ENCODE measurements at regions not wholly inside any gene's neighbourhood (a gene's known extent, or its start where the extent isn't known, plus 50 kb on each side); places are given as distances from the start of the nearest gene placed in this dataset.
"Not testable (repeated sequence)": the region's sequence is repeated elsewhere in the genome, so short reads cannot be mapped to it uniquely, and the experiment has no call there.

DNA sequence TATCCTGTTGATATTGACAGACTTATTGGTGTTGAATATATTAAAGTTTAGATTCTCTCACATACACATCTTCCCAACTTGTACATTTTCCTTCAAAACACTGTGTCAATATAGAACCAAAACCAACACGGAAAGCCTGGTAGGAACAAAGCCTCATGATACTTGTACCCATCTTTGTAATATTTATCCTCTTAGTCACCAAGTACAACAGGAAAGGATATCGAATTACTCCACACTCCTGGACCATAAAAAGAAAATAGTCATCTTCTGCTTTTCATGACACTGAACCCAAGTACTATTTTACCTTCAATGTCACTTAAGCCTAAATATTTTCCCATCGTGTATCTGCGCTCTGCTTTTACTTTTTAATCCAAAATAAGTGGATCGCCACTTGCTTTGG lies 702.9 kb upstream of the PCDH9 start:
- no peak for ATAC-seq
- no peak for DNase-seq

DNA sequence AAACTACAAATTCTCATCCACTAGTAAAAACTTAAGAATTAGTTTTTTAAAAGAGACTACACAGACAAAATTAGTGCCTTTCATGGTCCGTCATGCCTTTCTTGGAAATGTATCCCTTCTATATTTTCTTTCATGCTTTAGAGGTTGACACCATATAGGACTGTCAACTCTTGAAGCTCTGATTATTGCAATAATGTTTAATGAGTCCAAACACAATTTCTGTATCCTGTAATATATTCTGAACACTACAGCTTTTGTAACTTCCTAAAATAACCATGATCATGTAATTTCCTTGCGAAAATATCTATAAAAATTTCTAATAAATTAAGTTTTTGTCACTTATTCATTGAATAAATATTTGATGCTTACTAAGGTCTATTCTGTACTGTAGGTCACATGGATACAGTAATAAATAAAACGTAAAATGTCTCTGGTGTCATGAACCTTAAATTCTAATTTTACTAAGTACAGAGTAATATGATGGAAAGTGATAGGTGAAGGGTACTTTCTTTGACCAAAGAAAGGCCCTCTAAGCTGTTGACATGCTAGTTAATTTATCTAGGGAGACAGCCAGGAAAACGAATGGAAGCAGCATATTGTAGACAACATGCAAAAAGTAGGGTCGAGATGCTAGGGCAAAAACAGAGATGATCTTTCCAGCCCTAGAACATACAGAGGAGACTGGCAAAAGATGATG lies 687.3 kb upstream of the PCDH9 start:
- ATAC-seq (no peak), DNase-seq (no peak)

DNA sequence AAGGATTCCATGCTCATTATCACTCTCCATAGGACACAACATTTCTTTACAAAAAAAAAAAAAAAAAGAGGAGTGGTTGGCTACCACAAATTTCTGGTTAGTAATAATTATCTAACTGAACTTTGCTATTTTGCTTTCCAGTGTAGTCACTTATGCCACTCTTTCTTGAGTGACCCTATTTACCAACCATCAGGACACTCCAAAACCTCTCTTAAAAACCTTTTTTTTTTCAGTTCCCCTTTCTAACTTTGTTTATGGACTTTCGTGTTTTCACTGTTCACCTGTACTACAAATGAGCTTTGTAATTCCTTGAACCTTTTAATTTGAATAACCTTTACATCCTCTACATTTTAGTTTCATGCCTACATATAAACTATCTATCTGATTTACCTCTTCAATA lies 686.5 kb upstream of the PCDH9 start:
- DNase-seq (no peak), ATAC-seq (no peak)

DNA sequence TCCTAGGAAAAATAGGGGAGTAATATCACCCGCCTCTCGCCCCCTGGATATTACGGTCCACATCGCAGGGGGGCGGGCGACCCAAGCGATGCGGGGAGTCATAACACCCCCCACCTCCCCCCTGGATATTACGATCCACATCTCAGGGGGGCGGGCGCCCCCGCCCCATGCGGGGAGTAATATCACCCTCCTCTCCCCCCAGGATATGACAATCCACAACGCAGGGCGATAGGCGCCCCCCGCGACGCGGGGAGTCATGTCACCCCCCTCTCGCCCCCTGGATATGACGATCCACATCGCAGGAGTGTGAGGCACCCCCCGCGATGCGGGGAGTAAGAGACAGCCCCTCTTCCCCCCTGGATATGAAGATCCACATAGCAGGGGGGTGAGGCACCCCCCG lies 684.4 kb upstream of the PCDH9 start:
- no peak for DNase-seq
- no peak for ATAC-seq

DNA sequence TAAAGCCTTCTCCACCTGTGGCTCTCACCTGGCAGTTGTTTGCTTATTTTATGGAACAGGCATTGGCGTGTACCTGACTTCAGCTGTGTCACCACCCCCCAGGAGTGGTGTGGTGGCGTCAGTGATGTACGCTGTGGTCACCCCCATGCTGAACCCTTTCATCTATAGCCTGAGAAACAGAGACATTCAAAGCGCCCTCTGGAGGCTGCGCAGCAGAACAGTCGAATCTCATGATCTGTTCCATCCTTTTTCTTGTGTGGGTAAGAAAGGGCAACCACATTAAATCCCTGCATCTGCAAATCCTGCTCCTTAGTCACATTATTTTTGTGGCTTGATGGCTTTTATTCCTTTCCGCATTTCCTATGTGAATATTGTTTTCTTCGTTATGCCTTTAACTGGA lies 672.8 kb upstream of the PCDH9 start:
- not testable (repeated sequence) for ATAC-seq

DNA sequence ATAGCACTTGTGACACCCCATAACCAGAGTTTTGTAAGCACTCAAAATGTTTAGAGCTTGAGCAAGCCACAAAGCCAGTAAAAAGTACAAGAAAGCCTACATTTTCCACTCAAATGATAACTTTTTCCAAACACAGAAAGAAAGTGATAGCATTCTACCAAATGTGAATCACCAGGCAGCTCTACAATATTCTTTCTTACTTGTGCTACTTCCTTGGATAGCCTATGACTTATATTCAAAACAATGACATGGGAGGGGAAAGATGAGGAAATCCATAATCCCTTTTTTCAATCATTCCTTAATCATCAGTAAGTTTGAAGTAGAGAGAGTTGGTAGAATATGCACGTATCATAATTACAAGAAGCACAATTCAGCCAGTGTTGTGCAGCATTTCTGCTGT lies 650.8 kb upstream of the PCDH9 start:
- no peak for ATAC-seq
- DNase-seq, result no peak

More for the DNA sequence above, 672.8 kb upstream of the PCDH9 start:
- DNase-seq, result not testable (repeated sequence)

DNA sequence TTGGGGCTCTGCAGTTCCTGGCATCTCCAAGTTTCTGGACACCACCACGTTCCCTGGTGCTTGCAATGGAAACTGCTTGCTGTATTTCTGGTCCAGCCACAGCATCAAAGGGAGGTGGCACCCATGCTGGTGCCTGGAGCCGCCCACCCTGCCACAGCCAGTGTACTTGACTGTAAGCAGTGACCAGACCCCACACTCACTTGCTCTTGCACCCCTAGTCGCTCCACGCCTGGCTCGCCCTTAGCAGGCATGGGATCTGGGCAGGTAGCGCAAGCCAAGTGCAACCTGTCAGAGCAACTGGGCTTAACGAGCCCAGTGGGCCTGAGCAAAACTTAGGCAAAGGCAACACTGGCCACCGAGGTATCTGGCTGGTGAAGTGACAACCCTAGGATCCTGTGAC lies 648.2 kb upstream of the PCDH9 start:
- ATAC-seq, result no peak
- DNase-seq, result no peak

DNA sequence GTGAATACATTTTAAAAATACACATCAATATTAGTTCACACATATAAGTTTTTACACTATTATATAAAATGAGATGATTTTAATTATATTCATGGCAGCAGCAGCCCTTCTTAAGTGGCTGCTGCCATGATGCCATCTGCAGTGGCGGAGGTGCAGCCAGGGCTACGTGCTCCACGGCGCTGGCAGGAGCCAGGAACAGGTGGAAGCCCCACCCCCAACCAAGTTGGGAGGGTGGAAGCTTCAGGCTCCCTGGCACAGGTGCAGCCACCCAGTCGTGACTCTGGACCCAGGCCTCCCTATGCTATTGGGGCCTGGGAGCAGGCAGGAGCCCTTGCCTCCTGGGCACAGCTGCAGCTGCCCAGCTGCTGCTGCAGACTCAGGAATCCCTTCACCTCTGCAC lies 646.9 kb upstream of the PCDH9 start:
- DNase-seq (no peak), ATAC-seq (no peak)

DNA sequence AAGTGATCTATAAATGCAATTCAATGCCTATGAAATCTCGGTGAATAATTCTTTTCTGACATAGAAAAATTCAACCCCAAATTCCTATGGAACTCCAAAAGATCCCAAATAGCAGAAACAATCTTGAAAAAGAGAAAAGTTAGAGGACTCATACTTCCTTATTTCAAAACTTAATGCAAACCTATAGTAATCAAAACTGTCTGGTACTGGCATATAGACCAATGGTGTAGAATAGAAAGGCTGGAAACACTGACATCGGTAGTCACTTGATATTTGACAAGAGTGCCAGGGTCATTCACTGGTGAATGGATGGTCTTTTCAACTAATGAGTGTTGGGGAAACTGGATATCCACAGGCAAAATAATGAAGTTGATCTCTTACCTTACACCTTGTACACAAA lies 637.1 kb upstream of the PCDH9 start:
- no peak for ATAC-seq

DNA sequence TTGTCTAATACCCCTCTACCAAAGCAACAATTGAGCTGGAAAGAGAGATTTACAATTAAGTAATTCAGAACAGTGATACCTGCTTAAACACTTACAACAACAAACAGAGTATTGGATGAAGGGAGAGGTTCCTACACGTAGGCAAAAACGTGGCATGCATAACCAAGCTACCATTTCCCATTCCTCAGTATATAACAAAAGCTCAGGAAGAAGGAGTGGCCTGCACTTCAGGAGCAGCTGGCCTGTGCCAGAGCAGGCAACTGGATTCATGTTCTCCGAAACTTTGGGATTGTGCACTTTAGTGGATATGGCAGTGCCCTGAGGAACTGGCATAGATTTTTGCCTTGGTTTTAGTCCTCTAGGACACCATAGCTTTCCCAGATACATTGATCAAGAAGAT lies 630.2 kb upstream of the PCDH9 start:
- DNase-seq (no peak), ATAC-seq (no peak)

More for the DNA sequence above, 637.1 kb upstream of the PCDH9 start:
- no peak for DNase-seq

DNA sequence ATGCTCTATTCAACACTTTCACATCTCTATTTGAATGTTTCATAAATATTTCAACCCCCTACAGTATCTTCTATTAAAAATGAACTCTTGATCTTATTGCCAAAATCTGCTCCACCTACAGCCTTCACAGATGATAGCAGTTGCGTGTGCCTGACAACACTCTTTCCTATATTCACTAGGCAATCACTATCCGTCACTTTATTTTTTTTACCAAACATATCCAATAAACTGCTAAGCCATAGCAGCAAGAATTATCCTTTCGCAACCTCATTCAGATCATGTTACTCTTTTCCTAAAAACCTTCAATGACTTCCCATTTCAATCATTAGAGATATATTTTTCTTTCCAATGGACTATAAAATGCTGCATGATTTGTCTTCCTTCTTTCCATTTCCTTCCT lies 629.8 kb upstream of the PCDH9 start:
- no peak for DNase-seq
- ATAC-seq, result no peak

DNA sequence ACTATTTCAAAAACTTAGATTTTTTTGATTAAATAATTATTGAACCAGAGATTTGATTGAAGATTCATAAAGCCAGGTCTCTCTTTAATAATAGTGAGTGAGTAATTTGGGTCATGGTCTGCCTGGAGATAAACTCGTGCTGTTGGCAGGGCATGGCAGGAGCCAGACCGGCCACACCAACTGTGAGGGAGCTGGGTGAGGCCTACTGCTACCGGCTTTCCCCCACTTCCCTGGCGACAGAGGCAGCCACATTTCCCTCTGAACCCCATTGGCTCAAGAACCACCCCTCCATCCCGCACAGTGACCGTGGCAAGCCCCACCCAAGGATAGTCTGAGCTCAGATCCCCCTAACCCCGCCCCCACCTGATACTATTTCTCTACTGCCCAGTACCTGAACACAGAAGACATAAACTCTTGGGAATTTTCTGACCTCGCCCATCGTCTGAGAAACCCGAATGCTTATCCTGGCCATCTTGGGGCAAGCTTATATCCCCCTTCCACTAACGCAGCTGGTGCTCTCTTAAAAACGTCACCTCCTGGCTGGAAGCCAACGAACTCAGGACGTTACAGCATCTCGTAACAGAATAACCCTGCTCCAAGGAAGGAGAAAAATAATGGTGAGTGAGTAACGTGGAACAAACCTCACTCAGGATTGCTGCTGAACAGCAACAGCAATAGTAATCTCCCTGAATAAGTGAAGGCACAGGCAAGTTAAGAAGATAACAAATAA lies 627.6 kb upstream of the PCDH9 start:
- no peak for ATAC-seq
- no peak for DNase-seq

DNA sequence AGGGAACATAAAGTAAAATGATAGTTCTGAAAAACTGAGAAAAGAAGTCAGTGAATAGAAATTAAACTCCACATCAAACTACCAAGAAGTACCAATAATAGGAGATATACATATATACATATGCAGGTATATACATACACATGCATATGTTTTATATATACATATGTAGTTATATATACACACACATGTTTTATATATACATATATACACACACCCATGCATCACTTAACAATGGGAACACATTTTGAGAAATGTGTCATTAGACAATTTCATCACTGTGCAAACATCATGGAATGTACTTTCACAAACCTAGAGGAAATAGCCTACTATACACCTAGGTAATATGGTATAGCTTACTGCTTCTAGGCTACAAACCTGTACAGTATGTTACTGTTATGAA lies 626.8 kb upstream of the PCDH9 start:
- DNase-seq (no peak), ATAC-seq (no peak)

DNA sequence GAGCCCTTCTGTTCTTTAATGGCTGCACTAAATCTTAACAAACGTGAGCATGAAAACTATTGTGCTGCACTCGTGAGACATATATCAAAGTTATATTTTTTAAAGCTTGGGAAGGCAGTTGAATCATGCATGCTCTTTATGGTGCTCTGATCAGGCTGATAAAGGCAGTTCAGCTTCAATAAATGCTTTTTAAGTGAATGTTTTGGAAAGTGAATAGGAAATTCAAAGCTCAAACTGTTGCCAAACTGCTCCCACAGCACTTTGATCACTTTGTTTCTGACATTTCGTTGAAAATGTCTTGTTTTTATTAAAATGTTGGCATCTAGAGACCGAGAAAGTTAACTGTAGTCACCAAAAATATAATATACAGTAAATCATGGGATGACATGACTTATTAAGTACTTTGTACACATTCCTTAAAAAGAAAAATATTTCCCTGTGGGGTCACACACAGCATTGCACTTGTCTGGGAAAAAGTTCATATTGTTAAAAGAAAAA lies 625.7 kb upstream of the PCDH9 start:
- no peak for DNase-seq
- ATAC-seq, result no peak

DNA sequence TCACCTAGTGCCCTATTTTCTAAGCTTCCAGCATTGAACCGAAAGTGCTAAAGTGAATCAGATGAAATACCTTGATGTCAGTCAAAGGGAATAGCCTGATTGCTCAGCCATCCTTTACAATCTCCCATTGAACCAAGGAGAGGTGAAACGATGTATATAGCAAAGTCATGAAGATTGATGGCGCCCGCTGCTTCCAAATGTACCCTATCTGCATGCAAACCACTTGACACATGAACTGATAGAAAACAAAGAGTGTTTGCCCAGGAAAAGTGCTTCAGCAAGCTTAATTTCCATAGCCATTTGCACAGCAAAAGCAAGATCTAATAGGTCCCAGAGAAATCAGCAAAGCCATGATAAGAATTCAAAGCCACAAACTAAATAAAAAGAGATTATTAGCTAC lies 624.9 kb upstream of the PCDH9 start:
- DNase-seq, result no peak
- ATAC-seq, result no peak

DNA sequence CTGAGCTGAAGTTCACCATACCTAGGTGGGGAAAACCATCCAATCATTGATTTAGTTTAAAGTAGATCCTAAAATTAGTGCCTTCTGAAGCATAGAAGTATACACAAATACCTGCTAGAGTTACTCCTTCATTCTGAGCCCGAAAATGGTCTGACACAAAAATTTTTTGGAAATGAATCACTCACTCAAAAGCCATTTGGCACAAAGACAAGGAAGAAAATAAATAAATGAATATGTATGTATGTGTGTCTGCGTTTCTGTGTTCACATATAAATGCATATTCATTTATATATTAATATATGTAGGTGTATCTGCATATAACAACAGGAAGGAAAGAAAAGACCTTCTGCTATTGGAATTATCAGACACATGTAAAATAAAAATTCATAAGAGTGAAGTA lies 614.4 kb upstream of the PCDH9 start:
- ATAC-seq (no peak), DNase-seq (no peak)

DNA sequence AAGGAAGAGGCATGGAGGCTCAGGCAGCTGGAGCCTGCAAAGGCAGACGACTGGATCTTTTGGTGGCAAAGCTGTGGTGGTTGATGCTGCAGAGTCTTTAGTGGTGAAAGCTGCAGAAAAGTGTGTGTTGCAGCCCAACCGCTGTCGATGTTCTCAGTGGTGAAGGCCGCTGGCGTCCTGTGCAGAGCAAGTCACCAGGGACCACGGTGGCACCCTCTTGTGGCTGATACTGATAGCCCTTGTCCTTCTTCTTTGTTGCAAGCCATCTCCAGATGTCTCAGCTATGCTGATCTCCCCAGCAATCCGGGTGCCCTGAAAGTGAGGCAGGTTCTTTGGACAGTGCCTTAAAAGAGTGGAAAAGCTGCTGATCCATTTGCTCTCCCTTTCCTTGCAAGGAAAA lies 610.9 kb upstream of the PCDH9 start:
- DNase-seq (no peak), ATAC-seq (no peak)

DNA sequence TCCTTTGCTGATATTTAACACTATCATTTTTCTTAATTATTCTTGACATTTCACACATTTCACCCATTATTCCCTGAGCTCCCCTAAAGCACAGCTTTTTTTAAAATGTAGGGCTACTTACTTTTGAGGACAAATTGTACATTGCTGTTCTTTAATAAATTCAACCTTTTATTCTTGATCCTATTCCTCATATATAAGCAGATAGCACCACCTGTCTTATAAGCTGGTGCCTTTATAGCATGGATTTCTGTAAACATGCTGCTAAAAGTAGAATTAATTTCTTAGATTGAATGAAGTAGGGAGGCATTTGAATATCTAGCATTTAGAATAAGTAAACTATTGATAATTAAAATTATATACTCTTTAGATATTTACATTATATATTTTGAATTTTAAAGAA lies 603.4 kb upstream of the PCDH9 start:
- no peak for ATAC-seq
- no peak for DNase-seq

DNA sequence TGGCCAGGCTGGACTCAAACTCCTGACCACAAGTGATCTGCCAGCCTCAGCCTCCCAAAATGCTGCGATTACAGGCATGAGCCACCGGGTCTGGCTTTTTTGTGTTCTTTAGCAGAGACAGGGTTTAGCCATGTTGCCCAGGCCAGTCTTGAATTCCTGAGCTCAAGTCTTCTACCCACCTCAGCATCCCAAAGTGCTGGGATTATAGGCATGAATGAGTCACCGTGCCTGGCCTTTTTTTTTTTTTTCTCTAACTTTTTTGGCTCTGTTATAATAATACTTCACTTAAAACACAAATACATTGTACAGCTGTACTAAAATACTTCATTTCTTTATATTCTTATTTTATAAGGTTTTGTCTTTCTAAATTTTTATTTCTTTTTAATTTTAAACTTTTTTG lies 599.5 kb upstream of the PCDH9 start:
- no peak for DNase-seq
- ATAC-seq, result no peak

DNA sequence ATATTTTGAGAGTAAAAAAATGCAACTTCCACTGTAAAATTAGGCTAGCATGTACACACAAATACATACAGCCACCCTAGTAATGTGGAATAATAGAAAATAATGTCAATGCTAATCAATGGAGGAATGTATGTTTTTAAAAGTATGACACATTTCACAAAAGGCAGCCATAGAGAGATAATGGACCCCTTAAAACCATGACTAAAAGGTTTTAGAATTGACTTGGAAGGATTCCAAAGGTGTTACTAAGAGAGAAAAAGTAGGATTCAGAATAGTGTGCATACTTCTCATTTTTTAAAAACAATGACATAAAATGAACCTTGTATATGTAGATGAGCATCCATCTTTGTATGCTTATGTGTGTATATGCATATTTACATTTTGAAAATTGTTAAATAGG lies 597.9 kb upstream of the PCDH9 start:
- ATAC-seq (no peak), DNase-seq (no peak)

DNA sequence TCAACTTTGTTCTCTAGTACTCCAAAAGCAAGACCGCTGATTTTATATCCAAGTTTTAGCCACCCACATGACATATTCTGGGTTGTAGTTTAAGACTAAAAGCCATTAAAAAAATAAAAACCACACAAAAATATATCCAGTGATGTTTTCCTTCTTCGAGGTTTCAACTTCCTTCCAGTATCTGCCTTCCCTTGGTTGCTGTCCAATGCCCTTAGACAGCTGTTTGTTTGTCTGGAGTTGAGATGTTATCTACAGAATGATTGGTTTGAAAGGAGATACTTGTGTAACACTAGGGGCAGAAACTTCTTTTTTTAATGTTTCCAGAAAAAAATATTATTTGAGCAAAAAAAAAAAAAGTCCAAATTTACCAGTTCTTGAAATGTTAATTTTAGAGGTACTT lies 591.5 kb upstream of the PCDH9 start:
- ATAC-seq (no peak), DNase-seq (no peak)

DNA sequence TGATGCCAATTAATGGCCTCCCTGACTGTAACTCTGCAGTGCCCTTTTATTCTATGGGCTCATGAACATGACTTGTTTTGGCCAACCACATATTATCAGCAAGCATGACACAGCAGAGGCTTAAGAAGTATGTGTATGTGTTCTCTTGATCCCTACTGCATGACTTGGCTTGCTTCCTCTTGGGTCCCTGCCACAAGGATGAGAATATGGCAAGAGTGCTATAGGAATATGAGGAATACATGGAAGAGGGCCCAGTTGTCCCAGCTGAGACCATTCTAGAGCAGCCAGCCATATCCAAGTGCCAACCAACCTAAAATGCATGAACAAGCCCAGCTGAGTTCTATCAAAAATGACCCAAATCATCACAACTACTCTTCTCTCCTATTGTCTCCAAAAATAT lies 576.7 kb upstream of the PCDH9 start:
- no peak for DNase-seq
- ATAC-seq, result no peak

DNA sequence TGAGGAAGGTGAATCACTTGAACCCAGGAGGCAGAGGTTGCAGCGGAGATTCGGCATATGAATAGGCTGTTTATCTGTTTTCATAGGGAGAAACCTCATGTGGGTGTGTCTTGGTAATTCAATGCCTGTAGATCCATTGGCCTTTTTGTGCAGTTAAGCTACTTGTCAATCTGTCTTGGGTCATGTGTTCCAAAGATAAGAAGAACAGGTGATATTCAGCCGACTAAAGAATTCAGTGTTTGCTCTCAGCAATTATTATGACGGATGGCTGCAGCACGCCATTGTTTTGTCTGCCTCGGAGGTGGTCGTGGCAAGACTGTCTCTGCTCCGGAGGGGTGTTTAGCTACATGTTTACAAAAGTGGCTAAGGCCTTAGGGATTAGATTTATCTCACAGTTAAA lies 573.0 kb upstream of the PCDH9 start:
- ATAC-seq (no peak), DNase-seq (no peak)

DNA sequence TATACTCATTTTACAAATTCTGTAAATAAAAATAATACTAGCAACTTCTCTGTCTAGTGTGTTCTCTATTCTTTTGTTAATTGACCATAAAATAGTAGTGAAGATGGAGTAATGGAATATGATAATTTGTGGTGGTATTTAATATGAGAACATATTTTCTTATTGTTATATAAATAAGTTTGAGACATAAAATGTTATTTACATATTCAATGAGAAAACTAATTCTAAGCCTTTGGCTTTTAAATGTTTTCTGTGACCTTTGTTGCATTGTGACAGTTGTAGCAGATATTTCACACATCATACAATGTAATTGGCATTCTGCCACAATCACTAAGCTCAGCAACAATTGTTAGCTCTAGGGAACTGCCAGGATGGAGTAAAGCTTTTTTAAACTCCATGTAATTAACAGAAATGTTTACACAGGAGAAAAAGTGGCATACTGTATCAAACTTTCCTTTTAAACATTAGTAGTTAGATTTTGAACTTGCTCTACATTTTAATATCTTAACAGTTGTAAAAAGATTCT lies 562.1 kb upstream of the PCDH9 start:
- ATAC-seq (no peak), DNase-seq (no peak)
